WTC11 (cell line): ENCODE measurements at regions not wholly inside any gene's neighbourhood (a gene's known extent, or its start where the extent isn't known, plus 50 kb on each side); places are given as distances from the start of the nearest gene placed in this dataset.

Experiments
- ATAC-seq: fragments of 200-7000 bp; cut with Tn5 transposase; 2 replicates; pipeline ENCODE4 v1.10.0; 2021; ENCODE audit warnings: mild to moderate bottlenecking, moderate library complexity
- CTCF ChIA-PET: fragments of 300-600 bp; sonication (Branson Sonifier 250); formaldehyde crosslinking; loops from one replicate; lab custom pipeline; 2021; ENCODE audit warnings: antibody characterized with exemption; lab: Charles Lee
- POLR2A ChIA-PET: fragments of 350-600 bp; sonication (Branson Sonifier 250); formaldehyde crosslinking; loops from one replicate; lab custom pipeline; 2021; ENCODE audit warnings: antibody characterized with exemption; lab: Charles Lee
- DNase-seq: peaks from one replicate; pipeline ENCODE4 v3.0.0; 2021; ENCODE audit warnings: low spot score
- H3K27ac Mint-ChIP-seq: 2 replicates; pipeline ENCODE4 v1.8.0; 2021; ENCODE audit warnings: mixed read lengths
- H3K27me3 Mint-ChIP-seq: 2 replicates; pipeline ENCODE4 v1.8.0; 2021; ENCODE audit warnings: low read depth, mild to moderate bottlenecking, moderate library complexity, mixed read lengths
- H3K36me3 Mint-ChIP-seq: 2 replicates; pipeline ENCODE4 v1.8.0; 2021; ENCODE audit warnings: mixed read lengths
- H3K4me1 Mint-ChIP-seq: 2 replicates; pipeline ENCODE4 v1.8.0; 2022; ENCODE audit warnings: mixed read lengths
- H3K4me3 Mint-ChIP-seq: 2 replicates; pipeline ENCODE4 v1.8.0; 2021; ENCODE audit warnings: mild to moderate bottlenecking, moderate library complexity, mixed read lengths
- H3K9me3 Mint-ChIP-seq: 2 replicates; pipeline ENCODE4 v1.8.0; 2021; ENCODE audit warnings: mixed read lengths
- ARID4B ChIP-seq: sonication (generic); formaldehyde crosslinking; IDR thresholded peaks from 2 replicates; pipeline ENCODE4 v1.8.0; 2023; ENCODE audit warnings: missing genetic modification reagents, mild to moderate bottlenecking, borderline replicate concordance
- ATF1 ChIP-seq: sonication (generic); formaldehyde crosslinking; IDR thresholded peaks from 2 replicates; pipeline ENCODE4 v1.8.1; 2023; ENCODE audit warnings: mild to moderate bottlenecking, moderate library complexity, missing genetic modification reagents
- CREB1 ChIP-seq: sonication (generic); formaldehyde crosslinking; IDR thresholded peaks from 2 replicates; pipeline ENCODE4 v1.8.0; 2023; ENCODE audit warnings: mild to moderate bottlenecking, missing genetic modification reagents
- E2F1 ChIP-seq: sonication (generic); formaldehyde crosslinking; IDR thresholded peaks from 2 replicates; pipeline ENCODE4 v1.8.0; 2022; ENCODE audit warnings: mild to moderate bottlenecking, missing genetic modification reagents
- ERG ChIP-seq: fragments of 250-450 bp; sonication (Bioruptor Pico); IDR thresholded peaks from 2 replicates; pipeline ENCODE4 v1.8.0; 2021; ENCODE audit warnings: mild to moderate bottlenecking
- JUN ChIP-seq: sonication (generic); formaldehyde crosslinking; IDR thresholded peaks from 2 replicates; pipeline ENCODE4 v1.8.0; 2023; ENCODE audit warnings: mild to moderate bottlenecking, missing genetic modification reagents
- MYBL2 ChIP-seq: sonication (generic); formaldehyde crosslinking; IDR thresholded peaks from 2 replicates; pipeline ENCODE4 v1.8.1; 2023; ENCODE audit warnings: mild to moderate bottlenecking, moderate library complexity, missing genetic modification reagents
- NR1H2 ChIP-seq: sonication (generic); formaldehyde crosslinking; IDR thresholded peaks from 2 replicates; pipeline ENCODE4 v1.9.0; 2021; ENCODE audit warnings: mild to moderate bottlenecking, moderate library complexity, missing genetic modification reagents
- NR2C2 ChIP-seq: sonication (generic); formaldehyde crosslinking; IDR thresholded peaks from 2 replicates; pipeline ENCODE4 v1.8.0; 2022; ENCODE audit warnings: mild to moderate bottlenecking, missing genetic modification reagents
- OVOL2 ChIP-seq: fragments of 250-450 bp; sonication (Bioruptor Pico); IDR thresholded peaks from 2 replicates; pipeline ENCODE4 v1.9.0; 2021; ENCODE audit warnings: mild to moderate bottlenecking, borderline replicate concordance
- RORB ChIP-seq: fragments of 250-450 bp; sonication (Bioruptor Pico); IDR thresholded peaks from 2 replicates; pipeline ENCODE4 v1.9.0; 2021; ENCODE audit warnings: mild to moderate bottlenecking
- SP1 ChIP-seq: sonication (generic); formaldehyde crosslinking; conservative IDR thresholded peaks from 2 replicates; pipeline ENCODE4 v1.8.1; 2022; ENCODE audit warnings: missing genetic modification reagents
- STAT6 ChIP-seq: sonication (generic); formaldehyde crosslinking; conservative IDR thresholded peaks from 2 replicates; pipeline ENCODE4 v1.8.1; 2023; ENCODE audit warnings: mild to moderate bottlenecking, low read depth, missing genetic modification reagents, moderate library complexity
- ZNF219 ChIP-seq: sonication (generic); formaldehyde crosslinking; IDR thresholded peaks from 2 replicates; pipeline ENCODE4 v1.8.0; 2023; ENCODE audit warnings: missing genetic modification reagents, mild to moderate bottlenecking, borderline replicate concordance
- ZNF232 ChIP-seq: sonication (generic); formaldehyde crosslinking; IDR thresholded peaks from 2 replicates; pipeline ENCODE4 v1.8.0; 2022; ENCODE audit warnings: mild to moderate bottlenecking, missing genetic modification reagents
- ZNF532 ChIP-seq: fragments of 250-450 bp; sonication (Bioruptor Pico); IDR thresholded peaks from 2 replicates; pipeline ENCODE4 v1.9.0; 2021; ENCODE audit warnings: mild to moderate bottlenecking, borderline replicate concordance
- ZNF671 ChIP-seq: fragments of 250-450 bp; sonication (Bioruptor Pico); IDR thresholded peaks from 2 replicates; pipeline ENCODE4 v1.8.0; 2021; ENCODE audit warnings: mild to moderate bottlenecking

GRCh38 chr4:177100307-177100706, 209.4 kb upstream of the NEIL3 start (continued):
- TF ChIP-seq STAT6 (no peak), OVOL2 (CRISPR knock-in tag) (no peak)

- Mint-ChIP-seq H3K4me1 (peaks cover 7% of the 10 kb centered on the region; the same call in 1 of the 2 replicates), H3K27me3 (no peaks in the 10 kb centered on the region)
- CTCF ChIA-PET: no interaction called here
- TF ChIP-seq CREB1 (CRISPR knock-in tag): no peak
- TF ChIP-seq ZNF671 (CRISPR knock-in tag): no peak
- TF ChIP-seq JUN (CRISPR knock-in tag): no peak
- no peak for TF ChIP-seq ZNF232 (CRISPR knock-in tag)
- no peak for TF ChIP-seq ATF1 (CRISPR knock-in tag)
- no peak for TF ChIP-seq NR2C2 (CRISPR knock-in tag)
- TF ChIP-seq ERG (CRISPR knock-in tag): no peak
- TF ChIP-seq NR1H2 (CRISPR knock-in tag): no peak
- TF ChIP-seq ARID4B (CRISPR knock-in tag): no peak
- TF ChIP-seq ZNF219: no peak
- no peak for TF ChIP-seq E2F1 (CRISPR knock-in tag)
- TF ChIP-seq MYBL2 (CRISPR knock-in tag): no peak
- TF ChIP-seq ZNF532 (CRISPR knock-in tag): no peak
- no peak for TF ChIP-seq SP1
- TF ChIP-seq STAT6: no peak
- TF ChIP-seq RORB (CRISPR knock-in tag): no peak
- TF ChIP-seq, all 79 proteins: peak for 0
- DNase-seq (no peak), ATAC-seq (no peak)
- no peak overlapping the region for H3K27ac Mint-ChIP-seq
- no peaks in the 10 kb centered on the region for H3K36me3 Mint-ChIP-seq
- POLR2A ChIA-PET: no interaction called here
- no peaks in the 10 kb centered on the region for H3K9me3 Mint-ChIP-seq
- no peak overlapping the region for H3K4me3 Mint-ChIP-seq
Observed at GRCh38 chr4:177103619-177104018, 206.1 kb upstream of the NEIL3 start.
